Heart right ventricle (tissue), 16 donors: ENCODE measurements at regions not wholly inside any gene's neighbourhood (a gene's known extent, or its start where the extent isn't known, plus 50 kb on each side); places are given as distances from the start of the nearest gene placed in this dataset.
A peak's percentile ranks its signal among the peaks of the same experiment; 100 is the strongest.
"Not testable (repeated sequence)": the region's sequence is repeated elsewhere in the genome, so short reads cannot be mapped to it uniquely, and the experiment has no call there.

Experiments
- ATAC-seq, 8 donors: fragments of 200-7000 bp; cut with Tn5 transposase; one replicate each; pipeline ENCODE4 v1.9.1; 2020; ENCODE audit warnings: mild to moderate bottlenecking in 8 of 8, moderate library complexity in 8 of 8, moderate number of reproducible peaks in 1 of 8
- DNase-seq, 2 donors: peaks; one replicate each; pipeline ENCODE4 v3.0.0-alpha.2; 2020
- H3K27ac ChIP-seq, 10 donors: fragments of 200-600 bp; sonication (generic) in 2 of 10; one replicate each; pipeline versions ENCODE4 v1.5.0 to v1.8.0; 2020 to 2022; ENCODE audit warnings: mild to moderate bottlenecking in 3 of 10
- H3K27me3 ChIP-seq, 7 donors: fragments of 200-600 bp; one replicate each; pipeline ENCODE4 v1.8.0; 2021 to 2022; ENCODE audit warnings: mild to moderate bottlenecking in 2 of 7
- H3K36me3 ChIP-seq, 9 donors: fragments of 200-600 bp; sonication (generic) in 1 of 9; one replicate each; pipeline versions ENCODE4 v1.5.0 to v1.8.0; 2020 to 2022; ENCODE audit warnings: mild to moderate bottlenecking in 2 of 9
- H3K4me1 ChIP-seq, 9 donors: fragments of 200-600 bp; sonication (generic) in 1 of 9; one replicate each; pipeline versions ENCODE4 v1.5.0 to v1.8.0; 2020 to 2022; ENCODE audit warnings: mild to moderate bottlenecking in 4 of 9
- H3K4me3 ChIP-seq, 10 donors: fragments of 200-600 bp; sonication (generic) in 2 of 10; one replicate each; pipeline versions ENCODE4 v1.5.0 to v1.8.0; 2020 to 2022; ENCODE audit warnings: mild to moderate bottlenecking in 7 of 10, moderate library complexity in 2 of 10
- H3K9me3 ChIP-seq, 11 donors: fragments of 200-600 bp in 10 of 11; sonication (generic) in 2 of 11; one replicate each; pipeline versions ENCODE4 v1.5.0 to v1.8.0; 2013 to 2022; ENCODE audit warnings: mild to moderate bottlenecking in 2 of 11, control low read depth in 1 of 11, moderate library complexity in 1 of 11
- CTCF ChIP-seq, 9 donors: fragments of 200-600 bp; sonication (generic) in 2 of 9; IDR thresholded peaks; one replicate each; pipeline versions ENCODE4 v1.5.0 to v1.8.0; 2021 to 2022; ENCODE audit warnings: antibody characterized with exemption in 9 of 9, mild to moderate bottlenecking in 5 of 9, moderate library complexity in 1 of 9
- WGBS, 2 donors: extraction: QIAGEN DNeasy Blood & Tissue Kit; methylation state at CpG; one replicate each; pipeline ENCODE4 v1.1.7; 2013; ENCODE audit warnings: inconsistent platforms in 1 of 2; 5-methylcytosine and 5-hydroxymethylcytosine counted together
- intact Hi-C, 10 donors: fragments of 100-400 bp; cut with DNase I; formaldehyde crosslinking; loops; one replicate each; pipeline versions ENCODE4 v1.11.1 to v1.14.2; 2022
- donor health status: Arrhythmogenic right ventricular cardiomyopathy.
- donor health status: ischemic (EF 13 %, LVEDD 7.1; RV severe dilation, severe dysfunction).
- donor health status: healthy with polysubstance abuse.
- donor health status: DM: no; HTN: yes; CAD: no.
- donor health status: DM: no; HTN: no; CAD: no.
- donor health status: ischemic (EF 25% LVEDD 6.9; RV normal size, moderate dysfunction).
- donor health status: ischemic (EF 25% LVEDD 5.7; RV mildly dilated, moderate dysfunction).
- donor health status: healthy.
- donor health status: DM: yes; HTN: yes; CAD: no.
- donor health status: Ischemic cardiomyopathy.
- donor health status: ischemic (EF 35%, LVEDD 5.7; RV mildly dilated, moderate dysfunction).
- donor health status: nonischemic (EF 11% LVEDD 7.7; RV severe dilation, severe dysfunction).
- donor health status: DM: yes; HTN: yes; CAD: no.
- donor health status: PGD.
- donor health status: ischemic (EF 29% LVEDD 5.4; RV normal size, mild dysfunction).
- donor health status: nonischemic (EF 23%, LVEDD 6.1; RV moderate dilation, normal function).

- 93 to 100% methylated on average over 2 of the region's 2 CpGs for WGBS, 2 donors
- no peaks in the 10 kb centered on the region for H3K27me3 ChIP-seq
- no peak for TF ChIP-seq CTCF (IDR thresholded peaks at IDR 0.05)
- ATAC-seq (no peak), DNase-seq (no peak)
- no peaks in the 10 kb centered on the region for H3K9me3 ChIP-seq
- intact Hi-C loops: no loop called here
- no peak overlapping the region for H3K27ac ChIP-seq
- H3K4me3 ChIP-seq: no peak overlapping the region
- H3K4me1 ChIP-seq: peaks cover 0 to 6% (median 0%) of the 10 kb centered on the region in 9 donors
- H3K36me3 ChIP-seq: no peaks in the 10 kb centered on the region
Observed at GRCh38 chr5:118590806-118591205, 397.5 kb downstream of the DTWD2 start.

GRCh38 chr5:118580949-118581348, 407.4 kb downstream of the DTWD2 start:
- no peak for TF ChIP-seq CTCF (IDR thresholded peaks at IDR 0.05)
- Histone ChIP-seq H3K9me3 (no peaks in the 10 kb centered on the region), H3K36me3 (no peaks in the 10 kb centered on the region), H3K4me3 (no peak overlapping the region), H3K4me1 (peaks cover 0 to 16% (median 0%) of the 10 kb centered on the region in 9 donors), H3K27ac (no peak overlapping the region), H3K27me3 (no peaks in the 10 kb centered on the region)
- intact Hi-C loops: no loop called here
- 76 to 81% methylated on average over 5 of the region's 5 CpGs for WGBS, 2 donors
- DNase-seq: no peak
- no peak for ATAC-seq

GRCh38 chr5:118578093-118578492, 410.3 kb downstream of the DTWD2 start:
- Histone ChIP-seq H3K27me3 (no peaks in the 10 kb centered on the region), H3K9me3 (no peaks in the 10 kb centered on the region), H3K36me3 (no peaks in the 10 kb centered on the region), H3K4me3 (no peak overlapping the region), H3K4me1 (peaks cover 0 to 16% (median 0%) of the 10 kb centered on the region in 9 donors), H3K27ac (peak overlapping the region in 2 of 10 donors; percentile 14 to 15)
- intact Hi-C loops: no loop called here
- no peak for DNase-seq
- 30 to 62% methylated on average over 3 of the region's 3 CpGs for WGBS, 2 donors
- peak in 7 of 8 donors; percentile 13 to 68 (median 42) for ATAC-seq
- TF ChIP-seq CTCF (IDR thresholded peaks at IDR 0.05): no peak

GRCh38 chr5:118577621-118578020, 410.7 kb downstream of the DTWD2 start:
- peak in 3 of 8 donors; percentile 10 to 25 (median 17) for ATAC-seq
- Histone ChIP-seq H3K27me3 (no peaks in the 10 kb centered on the region), H3K27ac (peak overlapping the region in 1 of 10 donors; percentile 14), H3K4me3 (no peak overlapping the region), H3K9me3 (no peaks in the 10 kb centered on the region), H3K36me3 (no peaks in the 10 kb centered on the region), H3K4me1 (peaks cover 0 to 16% (median 0%) of the 10 kb centered on the region in 9 donors)
- no peak for TF ChIP-seq CTCF (IDR thresholded peaks at IDR 0.05)
- intact Hi-C loops: no loop called here
- WGBS, 2 donors: 51 to 68% methylated on average over 1 of the region's 1 CpG
- no peak for DNase-seq

GRCh38 chr5:118570276-118570675, 418.1 kb downstream of the DTWD2 start:
- H3K36me3 ChIP-seq, H3K4me1 ChIP-seq, ATAC-seq, H3K9me3 ChIP-seq, H3K4me3 ChIP-seq, DNase-seq, H3K27ac ChIP-seq, H3K27me3 ChIP-seq, intact Hi-C loops: not testable (repeated sequence)
- WGBS, 2 donors: 88 to 94% methylated on average over 2 of the region's 2 CpGs

GRCh38 chr5:118569596-118569995, 418.8 kb downstream of the DTWD2 start:
- ATAC-seq, H3K4me3 ChIP-seq, H3K4me1 ChIP-seq, H3K27ac ChIP-seq, H3K27me3 ChIP-seq, DNase-seq, H3K9me3 ChIP-seq, intact Hi-C loops, H3K36me3 ChIP-seq: not testable (repeated sequence)
- WGBS, 2 donors: 94 to 98% methylated on average over 1 of the region's 1 CpG
